ENCODE measurements at regions not wholly inside any gene's neighbourhood (a gene's known extent, or its start where the extent isn't known, plus 50 kb on each side); places are given as distances from the start of the nearest gene placed in this dataset.

DNA sequence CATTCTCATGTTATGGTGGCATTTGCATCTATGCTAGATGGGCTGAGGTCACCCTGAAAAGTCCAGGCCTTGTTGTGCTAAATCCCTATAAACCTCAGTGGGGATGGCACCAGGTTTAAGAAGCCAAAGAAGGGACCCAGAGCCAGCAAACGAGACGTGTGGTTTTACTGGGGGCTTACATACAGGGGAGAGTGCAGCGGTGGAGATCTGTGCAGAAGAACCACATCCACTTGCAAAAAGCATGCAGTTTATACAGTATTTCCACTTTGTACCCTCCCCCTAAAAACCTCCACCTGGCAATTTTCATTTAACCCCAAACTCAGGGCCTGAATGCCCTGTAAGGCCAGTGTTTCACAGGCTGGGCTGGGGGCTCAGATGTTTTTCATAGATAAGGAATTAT, 134.9 kb upstream of the GATB start:
- DNase-seq = no peak
- H3K9ac ChIP-seq (ENCODE audit: low read length) = no peak overlapping the region
- TF ChIP-seq EZH2phosphoT487 (IDR thresholded peaks at IDR 0.05; ENCODE audit: borderline replicate concordance, low read length) (no peak), EZH2 (IDR thresholded peaks at IDR 0.05; ENCODE audit: low read length, unreplicated experiment) (no peak)
- TF ChIP-seq, protein P1, sequence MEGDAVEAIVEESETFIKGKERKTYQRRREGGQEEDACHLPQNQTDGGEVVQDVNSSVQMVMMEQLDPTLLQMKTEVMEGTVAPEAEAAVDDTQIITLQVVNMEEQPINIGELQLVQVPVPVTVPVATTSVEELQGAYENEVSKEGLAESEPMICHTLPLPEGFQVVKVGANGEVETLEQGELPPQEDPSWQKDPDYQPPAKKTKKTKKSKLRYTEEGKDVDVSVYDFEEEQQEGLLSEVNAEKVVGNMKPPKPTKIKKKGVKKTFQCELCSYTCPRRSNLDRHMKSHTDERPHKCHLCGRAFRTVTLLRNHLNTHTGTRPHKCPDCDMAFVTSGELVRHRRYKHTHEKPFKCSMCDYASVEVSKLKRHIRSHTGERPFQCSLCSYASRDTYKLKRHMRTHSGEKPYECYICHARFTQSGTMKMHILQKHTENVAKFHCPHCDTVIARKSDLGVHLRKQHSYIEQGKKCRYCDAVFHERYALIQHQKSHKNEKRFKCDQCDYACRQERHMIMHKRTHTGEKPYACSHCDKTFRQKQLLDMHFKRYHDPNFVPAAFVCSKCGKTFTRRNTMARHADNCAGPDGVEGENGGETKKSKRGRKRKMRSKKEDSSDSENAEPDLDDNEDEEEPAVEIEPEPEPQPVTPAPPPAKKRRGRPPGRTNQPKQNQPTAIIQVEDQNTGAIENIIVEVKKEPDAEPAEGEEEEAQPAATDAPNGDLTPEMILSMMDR (conservative IDR thresholded peaks at IDR 0.05; ENCODE audit: low read depth, low read length) = no peak
- no peaks in the 10 kb centered on the region for H3K36me3 ChIP-seq (ENCODE audit: low read depth, low read length)
- no peak overlapping the region for H2AFZ ChIP-seq (ENCODE audit: low read length)
- no peaks in the 10 kb centered on the region for H3K9me2 ChIP-seq (replicated peaks; ENCODE audit: low read length)
- H3K79me2 ChIP-seq (ENCODE audit: low read length) = no peaks in the 10 kb centered on the region
- no peak overlapping the region for H3K4me2 ChIP-seq (ENCODE audit: low read length)
- intact Hi-C loops (cut with micrococcal nuclease) = no loop called here
- ChIA-PET CTCF (no interaction called here), POLR2A (ENCODE audit: unreplicated experiment) (no interaction called here)
- no peaks in the 10 kb centered on the region for H3K9me3 ChIP-seq (ENCODE audit: low read length)
- H3K4me1 ChIP-seq (ENCODE audit: insufficient read depth, low read length) = no peaks in the 10 kb centered on the region
- no peak overlapping the region for H3K27ac ChIP-seq (ENCODE audit: low read length)
- BruUV-seq (replicated peaks) = no TSS peak
- no peaks in the 10 kb centered on the region for H3K27me3 ChIP-seq (ENCODE audit: low read length)
- H3F3A ChIP-seq (ENCODE audit: low read length, unreplicated experiment) = no peaks in the 10 kb centered on the region
- no peaks in the 10 kb centered on the region for H4K20me1 ChIP-seq (ENCODE audit: low read length)
- H3K4me3 ChIP-seq (ENCODE audit: low read length) = no peak overlapping the region
- no peak for ATAC-seq

DNA sequence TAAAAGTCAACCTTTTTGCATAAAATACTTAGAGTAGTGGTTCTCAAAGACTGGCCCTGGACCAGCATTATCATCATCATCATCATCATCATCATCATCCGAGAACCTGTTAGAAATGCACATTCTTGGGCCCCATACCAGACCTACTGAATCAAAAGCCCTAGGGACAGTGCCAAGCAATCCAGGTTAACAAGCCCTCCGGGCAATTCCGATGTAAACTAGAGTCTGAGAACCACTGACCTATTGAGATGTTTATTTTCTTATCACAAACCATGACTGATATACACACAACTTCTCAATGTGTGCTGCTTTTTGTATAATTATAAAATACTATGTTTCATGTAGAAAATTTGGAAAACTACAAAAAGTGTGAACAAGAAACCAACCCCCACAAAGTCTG, 133.4 kb upstream of the GATB start:
- Histone ChIP-seq H3K9me3 (ENCODE audit: low read length) (no peaks in the 10 kb centered on the region), H3K79me2 (ENCODE audit: low read length) (no peaks in the 10 kb centered on the region), H3K4me1 (ENCODE audit: insufficient read depth, low read length) (no peaks in the 10 kb centered on the region), H2AFZ (ENCODE audit: low read length) (no peak overlapping the region), H3K27me3 (ENCODE audit: low read length) (no peaks in the 10 kb centered on the region), H3K36me3 (ENCODE audit: low read depth, low read length) (no peaks in the 10 kb centered on the region), H3F3A (ENCODE audit: low read length, unreplicated experiment) (no peaks in the 10 kb centered on the region), H3K27ac (ENCODE audit: low read length) (no peak overlapping the region), H3K4me2 (ENCODE audit: low read length) (no peak overlapping the region), H4K20me1 (ENCODE audit: low read length) (no peaks in the 10 kb centered on the region), H3K9ac (ENCODE audit: low read length) (no peak overlapping the region), H3K9me2 (replicated peaks; ENCODE audit: low read length) (no peaks in the 10 kb centered on the region), H3K4me3 (ENCODE audit: low read length) (no peak overlapping the region)
- ATAC-seq = no peak
- no peak for TF ChIP-seq EZH2 (IDR thresholded peaks at IDR 0.05; ENCODE audit: low read length, unreplicated experiment)
- TF ChIP-seq, protein P1 (conservative IDR thresholded peaks at IDR 0.05; ENCODE audit: low read depth, low read length) = no peak
- no peak for TF ChIP-seq EZH2phosphoT487 (IDR thresholded peaks at IDR 0.05; ENCODE audit: borderline replicate concordance, low read length)
- ChIA-PET CTCF (no interaction called here), POLR2A (ENCODE audit: unreplicated experiment) (no interaction called here)
- DNase-seq = no peak
- no TSS peak for BruUV-seq (replicated peaks)
- intact Hi-C loops (cut with micrococcal nuclease) = no loop called here

DNA sequence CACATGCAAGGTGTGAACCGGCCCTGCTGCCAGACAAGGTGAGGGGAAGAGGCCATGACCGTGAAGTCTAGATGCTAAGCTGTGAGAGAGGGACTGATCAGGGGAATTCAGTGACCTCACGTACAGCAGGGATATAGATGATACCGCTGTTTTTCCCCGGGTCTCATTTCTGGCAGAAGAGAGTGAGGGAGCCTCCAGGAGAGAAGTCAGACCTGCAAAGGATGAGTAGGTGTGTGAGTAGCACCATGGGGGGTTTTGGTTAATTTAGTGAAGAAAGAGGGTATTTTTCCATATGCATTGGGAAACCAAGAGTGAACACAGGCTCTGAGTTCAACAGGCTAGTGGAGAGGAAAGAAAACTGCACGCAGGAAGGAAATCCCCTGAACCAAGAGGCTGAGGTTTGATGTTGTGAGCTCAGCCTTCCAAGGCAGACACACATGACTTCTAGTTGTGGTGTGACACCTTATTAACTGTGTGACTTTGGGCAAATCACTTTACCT, 127.6 kb upstream of the GATB start:
- Histone ChIP-seq H3K4me3 (ENCODE audit: low read length) (no peak overlapping the region), H3K4me1 (ENCODE audit: insufficient read depth, low read length) (no peaks in the 10 kb centered on the region), H3F3A (ENCODE audit: low read length, unreplicated experiment) (no peaks in the 10 kb centered on the region), H3K27ac (ENCODE audit: low read length) (no peak overlapping the region), H3K27me3 (ENCODE audit: low read length) (no peaks in the 10 kb centered on the region), H3K9ac (ENCODE audit: low read length) (no peak overlapping the region), H3K9me3 (ENCODE audit: low read length) (no peaks in the 10 kb centered on the region), H3K9me2 (replicated peaks; ENCODE audit: low read length) (no peaks in the 10 kb centered on the region), H3K36me3 (ENCODE audit: low read depth, low read length) (no peaks in the 10 kb centered on the region), H3K4me2 (ENCODE audit: low read length) (no peak overlapping the region), H3K79me2 (ENCODE audit: low read length) (no peaks in the 10 kb centered on the region), H4K20me1 (ENCODE audit: low read length) (no peaks in the 10 kb centered on the region), H2AFZ (ENCODE audit: low read length) (no peak overlapping the region)
- no TSS peak for BruUV-seq (replicated peaks)
- DNase-seq (no peak), ATAC-seq (no peak)
- POLR2A ChIA-PET (ENCODE audit: unreplicated experiment) = no interaction called here
- intact Hi-C loops (cut with micrococcal nuclease) = no loop called here
- CTCF ChIA-PET = no interaction called here
- TF ChIP-seq EZH2phosphoT487 (IDR thresholded peaks at IDR 0.05; ENCODE audit: borderline replicate concordance, low read length) = no peak
- TF ChIP-seq EZH2 (IDR thresholded peaks at IDR 0.05; ENCODE audit: low read length, unreplicated experiment) = no peak
- TF ChIP-seq, protein P1 (conservative IDR thresholded peaks at IDR 0.05; ENCODE audit: low read depth, low read length) = no peak

All from PC-3 (cell line).